WERI-Rb-1 (cell line): ENCODE measurements at regions not wholly inside any gene's neighbourhood (a gene's known extent, or its start where the extent isn't known, plus 50 kb on each side); places are given as distances from the start of the nearest gene placed in this dataset.

Experiments used
- DNase-seq: peaks from one replicate; pipeline ENCODE4 v3.0.0-alpha.2; 2020
- H3K27ac ChIP-seq: fragments of 250-450 bp; sonication (Bioruptor Pico); 2 replicates; pipeline ENCODE4 v1.5.1; 2020; ENCODE audit warnings: mild to moderate bottlenecking, moderate library complexity
- H3K27me3 ChIP-seq: fragments of 250-450 bp; sonication (Bioruptor Pico); 2 replicates; pipeline ENCODE4 v1.5.1; 2021; ENCODE audit warnings: mild to moderate bottlenecking, low read depth, moderate library complexity; ENCODE audit not compliant: insufficient read depth, severe bottlenecking
- H3K36me3 ChIP-seq: fragments of 250-450 bp; sonication (Bioruptor Pico); 2 replicates; pipeline ENCODE4 v1.5.1; 2020; ENCODE audit warnings: mild to moderate bottlenecking, moderate library complexity
- H3K4me3 ChIP-seq: 2 replicates; pipeline ENCODE4 v1.5.1; 2011; ENCODE audit warnings: low read depth, mild to moderate bottlenecking, control low read depth, low read length
- H3K9me3 ChIP-seq: fragments of 250-450 bp; sonication (Bioruptor Pico); 2 replicates; pipeline ENCODE4 v1.5.1; 2021; ENCODE audit warnings: mild to moderate bottlenecking, moderate library complexity; ENCODE audit not compliant: severe bottlenecking
- TF ChIP-seq, protein P1 (sequence below): IDR thresholded peaks from 2 replicates; pipeline ENCODE4 v1.5.1; 2011; ENCODE audit warnings: low read depth, mild to moderate bottlenecking, control low read depth, inconsistent platforms, low read length

DNA sequence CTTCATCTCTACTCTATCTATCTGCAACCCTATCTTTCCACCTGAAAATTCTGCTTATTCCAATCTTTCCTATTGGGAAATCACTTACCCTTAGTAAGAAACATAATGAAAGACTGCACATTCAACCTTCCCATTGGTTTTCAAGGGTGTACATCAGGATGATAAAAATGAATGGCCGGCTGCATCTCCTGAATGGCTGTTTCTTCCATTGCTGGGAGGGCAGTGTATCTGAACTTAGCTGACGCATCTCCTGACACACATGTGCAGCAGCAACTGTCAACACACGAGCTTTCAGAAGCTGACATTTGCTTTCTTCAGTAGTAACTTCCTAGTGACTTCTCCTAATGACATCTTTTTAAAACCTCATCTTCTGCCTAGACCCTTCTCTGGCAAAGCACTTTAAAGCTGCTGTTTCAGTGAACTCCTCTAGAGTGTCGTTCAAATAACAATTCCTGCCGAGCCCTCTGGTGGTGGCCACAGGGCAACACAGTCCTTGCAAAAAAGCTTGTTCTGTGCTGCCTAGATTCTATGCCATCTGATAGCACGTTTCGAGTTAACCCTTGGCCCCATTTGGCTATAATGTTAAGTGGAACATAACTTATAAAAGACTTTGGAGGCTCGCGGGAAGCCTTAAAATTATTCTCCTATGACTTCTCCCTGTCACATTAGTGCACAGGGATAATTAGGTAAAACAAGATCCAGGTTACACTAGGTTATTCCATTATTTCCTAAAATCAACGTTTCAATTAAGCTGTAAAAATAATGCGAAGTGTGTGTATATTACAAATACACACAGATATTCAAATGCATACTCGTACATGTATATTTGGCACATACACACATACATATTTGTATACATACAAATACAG lies 2340.7 kb downstream of the PCDH7 start:
- H3K36me3 ChIP-seq, result no peaks in the 10 kb centered on the region
- no peak overlapping the region for H3K27ac ChIP-seq
- TF ChIP-seq, protein P1, sequence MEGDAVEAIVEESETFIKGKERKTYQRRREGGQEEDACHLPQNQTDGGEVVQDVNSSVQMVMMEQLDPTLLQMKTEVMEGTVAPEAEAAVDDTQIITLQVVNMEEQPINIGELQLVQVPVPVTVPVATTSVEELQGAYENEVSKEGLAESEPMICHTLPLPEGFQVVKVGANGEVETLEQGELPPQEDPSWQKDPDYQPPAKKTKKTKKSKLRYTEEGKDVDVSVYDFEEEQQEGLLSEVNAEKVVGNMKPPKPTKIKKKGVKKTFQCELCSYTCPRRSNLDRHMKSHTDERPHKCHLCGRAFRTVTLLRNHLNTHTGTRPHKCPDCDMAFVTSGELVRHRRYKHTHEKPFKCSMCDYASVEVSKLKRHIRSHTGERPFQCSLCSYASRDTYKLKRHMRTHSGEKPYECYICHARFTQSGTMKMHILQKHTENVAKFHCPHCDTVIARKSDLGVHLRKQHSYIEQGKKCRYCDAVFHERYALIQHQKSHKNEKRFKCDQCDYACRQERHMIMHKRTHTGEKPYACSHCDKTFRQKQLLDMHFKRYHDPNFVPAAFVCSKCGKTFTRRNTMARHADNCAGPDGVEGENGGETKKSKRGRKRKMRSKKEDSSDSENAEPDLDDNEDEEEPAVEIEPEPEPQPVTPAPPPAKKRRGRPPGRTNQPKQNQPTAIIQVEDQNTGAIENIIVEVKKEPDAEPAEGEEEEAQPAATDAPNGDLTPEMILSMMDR, result peak; percentile 91
- peak; percentile 82 for DNase-seq
- no peaks in the 10 kb centered on the region for H3K27me3 ChIP-seq
- H3K9me3 ChIP-seq, result no peaks in the 10 kb centered on the region
- H3K4me3 ChIP-seq, result no peak overlapping the region

DNA sequence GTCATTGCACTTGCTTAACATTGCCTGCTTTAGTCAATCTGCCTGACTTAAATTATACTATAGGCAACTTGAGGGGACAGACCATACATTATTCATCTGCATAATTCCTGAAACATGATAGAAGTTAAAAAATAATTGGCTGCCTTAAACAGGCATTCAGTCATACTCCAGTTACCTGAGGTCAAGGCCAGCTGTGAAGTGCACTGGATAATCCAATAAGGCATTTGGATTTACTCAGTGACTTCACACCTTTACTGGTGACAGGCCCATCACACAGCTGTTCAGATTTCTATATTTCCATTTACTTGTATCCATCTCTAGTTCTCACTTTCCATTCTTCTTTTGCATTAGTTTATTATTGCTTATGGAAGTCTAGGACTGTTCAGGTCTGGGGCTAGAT lies 2341.6 kb downstream of the PCDH7 start:
- Histone ChIP-seq H3K27ac (no peak overlapping the region), H3K36me3 (no peaks in the 10 kb centered on the region), H3K4me3 (no peak overlapping the region), H3K27me3 (no peaks in the 10 kb centered on the region), H3K9me3 (no peaks in the 10 kb centered on the region)
- no peak for DNase-seq
- TF ChIP-seq, protein P1, result no peak

DNA sequence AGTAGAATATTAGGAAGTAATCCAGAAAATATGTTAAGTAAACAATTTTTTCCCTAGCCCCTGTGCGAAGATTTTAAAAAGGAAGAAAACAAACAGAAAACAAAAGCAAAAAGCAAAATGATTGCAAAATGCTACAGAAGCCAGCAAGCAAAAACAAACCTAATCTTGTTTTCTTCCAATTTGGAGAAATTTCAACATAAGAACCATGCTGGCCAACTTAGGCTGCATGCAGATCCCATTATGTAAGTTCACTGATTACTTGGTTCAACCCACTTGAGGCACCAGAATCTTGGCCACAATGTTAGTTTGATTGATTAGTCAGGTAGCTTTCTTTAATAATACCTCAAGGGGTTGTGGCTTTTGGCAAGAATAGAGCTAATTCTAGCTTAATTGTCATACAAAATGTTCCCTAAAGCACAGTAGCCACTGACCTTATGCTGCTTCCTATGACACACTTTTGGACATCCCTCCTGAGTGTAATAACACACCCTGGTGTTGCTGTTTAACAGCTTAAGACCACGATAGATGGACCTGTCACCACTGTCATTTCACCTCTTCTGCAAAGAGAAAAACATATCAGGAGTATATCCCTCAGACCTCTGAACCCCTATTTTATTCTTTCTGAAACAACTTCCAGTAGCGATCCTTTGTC lies 2342.1 kb downstream of the PCDH7 start:
- H3K4me3 ChIP-seq, result no peak overlapping the region
- no peaks in the 10 kb centered on the region for H3K9me3 ChIP-seq
- no peak overlapping the region for H3K27ac ChIP-seq
- H3K36me3 ChIP-seq, result no peaks in the 10 kb centered on the region
- TF ChIP-seq, protein P1, result no peak
- no peak for DNase-seq
- no peaks in the 10 kb centered on the region for H3K27me3 ChIP-seq

DNA sequence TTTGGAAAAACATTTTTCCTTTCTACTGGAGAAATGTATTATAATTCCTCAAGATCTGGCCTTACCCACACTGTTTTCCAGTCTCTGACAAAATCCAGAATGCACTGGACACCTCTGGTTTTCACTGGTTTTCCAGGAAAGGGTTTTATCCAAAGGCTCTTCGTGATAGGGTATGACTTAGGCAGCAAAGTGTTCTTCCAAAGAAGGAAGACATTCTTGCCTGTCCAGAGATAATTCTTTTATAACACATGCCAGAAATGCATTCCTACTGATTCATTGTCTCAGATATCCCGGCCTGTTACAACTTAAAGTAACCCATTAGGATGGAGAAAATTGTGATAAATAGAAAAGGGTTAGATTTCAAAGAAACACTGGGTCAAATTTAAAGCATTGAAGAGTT lies 2343.1 kb downstream of the PCDH7 start:
- Histone ChIP-seq H3K9me3 (no peaks in the 10 kb centered on the region), H3K36me3 (no peaks in the 10 kb centered on the region), H3K27ac (no peak overlapping the region), H3K4me3 (no peak overlapping the region), H3K27me3 (no peaks in the 10 kb centered on the region)
- no peak for DNase-seq
- TF ChIP-seq, protein P1, result no peak

GRCh38 chr4:33064238-33064637 lies 2344.1 kb downstream of the PCDH7 start:
- Histone ChIP-seq H3K27ac (no peak overlapping the region), H3K4me3 (no peak overlapping the region), H3K36me3 (no peaks in the 10 kb centered on the region), H3K9me3 (no peaks in the 10 kb centered on the region), H3K27me3 (no peaks in the 10 kb centered on the region)
- DNase-seq, result no peak
- TF ChIP-seq, protein P1, result no peak
